ENCODE measurements at regions not wholly inside any gene's neighbourhood (a gene's known extent, or its start where the extent isn't known, plus 50 kb on each side); places are given as distances from the start of the nearest gene placed in this dataset.

- intact Hi-C loops (cut with DNase I), result no loop called here
- ATAC-seq, result no peak
- DNase-seq (ENCODE audit: low spot score), result no peak
Observed at GRCh38 chr14:29459969-29460560, 467.6 kb downstream of the PRKD1 start.

DNA sequence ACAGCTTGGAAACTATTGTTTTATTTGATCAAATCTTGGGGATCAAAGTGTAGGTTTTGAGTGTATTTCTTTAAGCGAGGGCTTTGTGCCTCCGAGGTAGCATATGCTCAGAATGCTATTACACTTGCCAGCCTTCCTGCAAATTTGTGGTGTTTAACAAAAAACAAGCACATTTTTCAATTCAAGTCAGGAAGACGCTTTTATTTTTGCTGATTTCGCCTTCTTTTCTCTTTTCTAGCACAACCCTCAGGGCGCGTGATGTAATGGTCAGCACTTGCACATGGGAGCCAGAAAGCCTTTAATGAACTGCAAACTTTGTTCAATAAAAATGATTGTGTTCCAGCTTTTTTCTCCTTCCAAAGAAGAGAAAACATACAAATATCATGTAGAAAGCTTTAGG is 466.5 kb downstream of the PRKD1 start:
- intact Hi-C loops (cut with DNase I), result no loop called here
- ATAC-seq (no peak), DNase-seq (ENCODE audit: low spot score) (no peak)

DNA sequence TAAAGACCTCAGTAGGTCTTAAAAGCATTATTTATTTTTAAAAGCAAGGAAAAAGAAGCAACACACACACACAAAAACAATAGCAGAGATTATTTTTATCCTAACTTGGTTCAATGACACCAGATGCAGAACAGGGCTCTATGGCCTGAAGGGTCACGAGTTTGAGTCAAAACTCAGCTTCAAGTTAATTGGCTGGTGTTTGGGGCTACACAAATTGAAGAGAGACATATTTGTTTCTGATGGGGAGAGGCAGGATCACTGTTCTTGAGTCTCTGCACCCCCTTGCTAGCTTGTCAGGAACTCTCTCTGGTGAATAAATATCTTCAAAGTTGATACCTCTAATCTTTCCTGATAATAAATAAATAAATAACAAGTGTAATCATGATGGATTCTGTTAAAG is 466.1 kb downstream of the PRKD1 start:
- no peak for ATAC-seq
- intact Hi-C loops (cut with DNase I), result no loop called here
- DNase-seq (ENCODE audit: low spot score), result no peak

- no peak for DNase-seq (ENCODE audit: low spot score)
- intact Hi-C loops (cut with DNase I), result no loop called here
- no peak for ATAC-seq
Observed at GRCh38 chr14:29462321-29462720, 465.3 kb downstream of the PRKD1 start.

- DNase-seq (ENCODE audit: low spot score) (no peak), ATAC-seq (no peak)
- intact Hi-C loops (cut with DNase I), result no loop called here
Observed at GRCh38 chr14:29462772-29463171, 464.9 kb downstream of the PRKD1 start.

GRCh38 chr14:29463727-29464395 is 463.8 kb downstream of the PRKD1 start:
- ATAC-seq (no peak), DNase-seq (ENCODE audit: low spot score) (no peak)
- intact Hi-C loops (cut with DNase I), result no loop called here

GRCh38 chr14:29465095-29465494 is 462.6 kb downstream of the PRKD1 start:
- intact Hi-C loops (cut with DNase I), result no loop called here
- ATAC-seq (no peak), DNase-seq (ENCODE audit: low spot score) (no peak)

DNA sequence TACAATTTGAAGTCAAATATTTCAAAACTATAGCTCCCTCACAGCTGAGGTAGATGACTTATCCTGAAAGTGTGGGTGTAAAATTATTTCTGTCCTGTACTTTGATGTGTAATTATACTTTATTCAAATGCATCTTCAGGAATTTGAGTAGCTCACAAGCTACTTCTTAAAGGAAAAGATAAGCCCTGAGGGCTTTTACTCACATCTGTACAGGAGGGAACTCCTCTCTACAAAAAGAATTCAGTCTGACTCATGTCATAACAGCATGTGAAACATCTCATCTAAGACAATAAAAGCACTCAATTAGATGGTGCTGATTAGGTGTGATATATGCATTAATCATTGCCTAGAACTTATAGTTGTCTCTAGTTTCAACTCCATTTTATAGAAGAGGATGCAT is 452.0 kb downstream of the PRKD1 start:
- DNase-seq (ENCODE audit: low spot score) (no peak), ATAC-seq (no peak)
- intact Hi-C loops (cut with DNase I), result no loop called here

DNA sequence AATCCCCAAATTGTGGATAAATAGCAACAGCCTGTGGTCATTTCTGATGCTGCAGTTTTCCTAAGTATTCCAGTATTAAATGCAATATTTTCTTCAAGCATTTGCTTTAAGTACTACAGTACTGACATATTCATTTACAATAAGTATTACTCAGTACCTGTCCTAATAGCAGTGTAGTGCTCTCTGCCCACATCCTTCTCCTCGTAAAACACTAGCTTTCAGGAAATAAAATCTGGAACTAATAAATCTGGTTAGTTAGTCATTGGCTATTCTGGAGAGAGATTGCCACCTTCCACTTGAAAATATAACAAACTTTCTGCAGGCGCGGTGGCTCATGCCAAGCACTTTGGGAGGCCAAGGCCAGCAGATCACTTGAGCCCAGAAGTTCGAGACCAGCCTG is 441.5 kb downstream of the PRKD1 start:
- intact Hi-C loops (cut with DNase I), result no loop called here
- ATAC-seq (no peak), DNase-seq (ENCODE audit: low spot score) (no peak)

GRCh38 chr14:29489911-29490425 is 437.7 kb downstream of the PRKD1 start:
- intact Hi-C loops (cut with DNase I), result no loop called here
- ATAC-seq (no peak), DNase-seq (ENCODE audit: low spot score) (no peak)

GRCh38 chr14:29493849-29494248 is 433.8 kb downstream of the PRKD1 start:
- DNase-seq (ENCODE audit: low spot score), result no peak
- intact Hi-C loops (cut with DNase I), result no loop called here
- ATAC-seq, result no peak

DNA sequence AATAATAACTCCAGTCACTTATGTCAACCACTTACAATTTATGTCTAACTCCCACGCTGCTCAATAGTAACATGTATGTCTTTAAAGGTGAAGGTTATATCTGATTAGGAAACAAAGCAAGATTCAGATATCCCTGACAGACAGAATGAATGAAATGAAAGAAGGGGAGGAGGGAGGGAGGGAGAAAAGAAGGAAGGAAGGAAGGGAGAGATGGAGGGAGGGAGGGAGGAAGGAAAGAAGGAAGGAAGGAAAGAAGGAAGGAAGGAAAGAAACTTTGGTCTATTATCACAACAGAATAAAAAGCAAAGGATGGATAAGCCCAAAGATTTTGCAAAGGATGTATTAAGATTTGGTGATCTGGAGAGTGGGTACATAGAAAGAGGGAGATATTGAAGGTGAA is 433.3 kb downstream of the PRKD1 start:
- intact Hi-C loops (cut with DNase I), result no loop called here
- ATAC-seq (no peak), DNase-seq (ENCODE audit: low spot score) (no peak)

GRCh38 chr14:29503903-29504302 is 423.7 kb downstream of the PRKD1 start:
- intact Hi-C loops (cut with DNase I), result no loop called here
- DNase-seq (ENCODE audit: low spot score), result no peak
- ATAC-seq, result no peak

DNA sequence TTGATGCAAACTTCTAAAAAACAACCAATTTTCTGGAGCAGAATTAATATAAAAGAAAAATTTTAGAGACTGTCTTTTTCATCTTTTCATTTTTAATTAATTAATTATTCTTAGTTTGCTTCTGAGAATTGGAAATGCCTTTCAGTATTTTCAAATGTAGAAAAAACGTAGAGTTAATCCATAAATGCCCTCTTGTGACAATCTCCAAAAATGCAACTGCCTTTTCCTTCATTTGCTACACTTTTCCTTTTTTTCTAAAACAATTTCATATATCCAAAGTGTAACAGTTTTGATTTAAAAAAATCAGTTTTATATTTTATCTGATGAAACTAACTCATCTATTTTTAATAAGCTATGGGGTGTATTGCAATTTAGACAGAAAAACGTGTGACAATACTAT is 409.3 kb downstream of the PRKD1 start:
- intact Hi-C loops (cut with DNase I), result no loop called here
- DNase-seq (ENCODE audit: low spot score) (no peak), ATAC-seq (no peak)

- ATAC-seq (no peak), DNase-seq (ENCODE audit: low spot score) (no peak)
- intact Hi-C loops (cut with DNase I), result no loop called here
Observed at GRCh38 chr14:29521526-29522137, 406.0 kb downstream of the PRKD1 start.
